Sigmoid colon (tissue), 6 donors: ENCODE measurements at regions not wholly inside any gene's neighbourhood (a gene's known extent, or its start where the extent isn't known, plus 50 kb on each side); places are given as distances from the start of the nearest gene placed in this dataset.

Experiments
- DNase-seq: peaks from one replicate; pipeline ENCODE4 v3.0.0-alpha.2; 2019
- H3K27ac ChIP-seq, 4 donors: fragments of 200-600 bp; sonication (generic); one replicate each; pipeline ENCODE4 v1.5.1; 2016 to 2019; ENCODE audit warnings: mild to moderate bottlenecking in 1 of 4
- H3K27me3 ChIP-seq, 3 donors: fragments of 200-600 bp; sonication (generic); one replicate each; pipeline ENCODE4 v1.5.1; 2019; ENCODE audit warnings: mild to moderate bottlenecking in 1 of 3
- H3K36me3 ChIP-seq, 4 donors: fragments of 200-600 bp; sonication (generic); one replicate each; pipeline ENCODE4 v1.5.1; 2016 to 2019
- H3K4me1 ChIP-seq, 4 donors: fragments of 200-600 bp; sonication (generic); one replicate each; pipeline ENCODE4 v1.5.1; 2017 to 2019
- H3K4me3 ChIP-seq, 4 donors: fragments of 200-600 bp; sonication (generic); one replicate each; pipeline ENCODE4 v1.5.1; 2017 to 2019; ENCODE audit warnings: mild to moderate bottlenecking in 2 of 4, moderate library complexity in 1 of 4
- H3K9me3 ChIP-seq, 4 donors: fragments of 200-600 bp in 3 of 4; sonication (generic) in 3 of 4; one replicate each; pipeline versions ENCODE4 v1.5.1 to v1.6.1; 2013 to 2019
- CTCF ChIP-seq, 4 experiments: fragments of 450-650 bp in 3 of 4; fragments of 200-600 bp in 1 of 4; IDR thresholded peaks; one replicate each; pipeline ENCODE4 v1.5.1; 2016 to 2019; ENCODE audit warnings: antibody characterized with exemption in 4 of 4, mild to moderate bottlenecking in 3 of 4, moderate library complexity in 2 of 4
- EP300 ChIP-seq, 4 donors: sonication (generic); formaldehyde crosslinking; IDR thresholded peaks; one replicate each; pipeline ENCODE4 v1.6.1; 2017; ENCODE audit warnings: antibody characterized with exemption in 4 of 4
- POLR2A ChIP-seq, 2 donors: fragments of 450-650 bp; IDR thresholded peaks; one replicate each; pipeline ENCODE4 v1.6.1; 2016; ENCODE audit warnings: antibody characterized with exemption in 2 of 2, mild to moderate bottlenecking in 2 of 2, moderate library complexity in 2 of 2
- POLR2AphosphoS5 ChIP-seq, 4 donors: sonication (generic); formaldehyde crosslinking; IDR thresholded peaks; one replicate each; pipeline ENCODE4 v1.6.1; 2017; ENCODE audit warnings: antibody characterized with exemption in 4 of 4
- WGBS, 2 donors: extraction: QIAGEN DNeasy Blood & Tissue Kit; methylation state at CpG; one replicate each; pipeline ENCODE4 v1.1.7; 2013; 5-methylcytosine and 5-hydroxymethylcytosine counted together
- intact Hi-C: fragments of 100-400 bp; cut with DNase I; formaldehyde crosslinking; loops from one replicate; pipeline ENCODE4 v1.15.1; 2023
- donor health status: healthy with polysubstance abuse.
- donor health status: healthy.

DNA sequence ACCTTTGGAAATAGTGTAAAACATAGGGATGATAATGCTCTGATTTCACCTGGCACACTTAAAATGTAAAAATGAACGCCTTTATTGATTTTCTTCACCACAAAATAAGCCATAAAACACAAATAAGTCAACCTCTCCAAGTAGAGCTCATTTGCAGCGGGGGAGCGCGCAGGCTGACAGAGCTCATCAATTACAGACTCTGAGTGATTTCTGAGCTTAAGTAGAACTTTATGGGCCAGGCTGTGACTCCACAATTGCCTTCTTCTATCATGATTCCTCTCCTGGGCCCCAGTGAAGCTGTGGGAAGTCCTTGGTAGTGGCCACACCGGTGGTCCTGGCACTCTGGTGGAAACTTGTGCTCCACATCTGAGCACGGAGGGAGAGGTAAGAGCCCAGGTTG is 789.0 kb upstream of the RAB6C start:
- WGBS, 2 donors = 87 to 88% methylated on average over 6 of the region's 6 CpGs
- no peak for DNase-seq
- Histone ChIP-seq H3K4me3 (no peak overlapping the region), H3K27ac (no peak overlapping the region), H3K36me3 (no peaks in the 10 kb centered on the region), H3K27me3 (no peaks in the 10 kb centered on the region), H3K4me1 (no peaks in the 10 kb centered on the region), H3K9me3 (no peaks in the 10 kb centered on the region)
- no peak for TF ChIP-seq CTCF (IDR thresholded peaks at IDR 0.05)
- intact Hi-C loops = no loop called here

GRCh38 chr2:129191530-129191929 is 787.9 kb upstream of the RAB6C start:
- no peak overlapping the region for H3K27ac ChIP-seq
- no peak overlapping the region for H3K4me3 ChIP-seq
- DNase-seq = no peak
- no peaks in the 10 kb centered on the region for H3K4me1 ChIP-seq
- H3K9me3 ChIP-seq = no peaks in the 10 kb centered on the region
- no peaks in the 10 kb centered on the region for H3K36me3 ChIP-seq
- intact Hi-C loops = no loop called here
- no peak for TF ChIP-seq POLR2A (IDR thresholded peaks at IDR 0.05)
- no peak for TF ChIP-seq CTCF (IDR thresholded peaks at IDR 0.05)
- no peak for TF ChIP-seq EP300 (IDR thresholded peaks at IDR 0.05)
- TF ChIP-seq POLR2AphosphoS5 (IDR thresholded peaks at IDR 0.05) = no peak
- no peaks in the 10 kb centered on the region for H3K27me3 ChIP-seq
- WGBS, 2 donors = 32 to 62% methylated on average over 4 of the region's 4 CpGs

GRCh38 chr2:129192117-129192516 is 787.3 kb upstream of the RAB6C start:
- Histone ChIP-seq H3K4me1 (no peaks in the 10 kb centered on the region), H3K27me3 (no peaks in the 10 kb centered on the region), H3K9me3 (no peaks in the 10 kb centered on the region), H3K36me3 (no peaks in the 10 kb centered on the region), H3K27ac (no peak overlapping the region), H3K4me3 (no peak overlapping the region)
- TF ChIP-seq EP300 (IDR thresholded peaks at IDR 0.05) (no peak), POLR2A (IDR thresholded peaks at IDR 0.05) (no peak)
- no peak for DNase-seq
- intact Hi-C loops = no loop called here
- WGBS, 2 donors = 88 to 93% methylated on average over 5 of the region's 5 CpGs

DNA sequence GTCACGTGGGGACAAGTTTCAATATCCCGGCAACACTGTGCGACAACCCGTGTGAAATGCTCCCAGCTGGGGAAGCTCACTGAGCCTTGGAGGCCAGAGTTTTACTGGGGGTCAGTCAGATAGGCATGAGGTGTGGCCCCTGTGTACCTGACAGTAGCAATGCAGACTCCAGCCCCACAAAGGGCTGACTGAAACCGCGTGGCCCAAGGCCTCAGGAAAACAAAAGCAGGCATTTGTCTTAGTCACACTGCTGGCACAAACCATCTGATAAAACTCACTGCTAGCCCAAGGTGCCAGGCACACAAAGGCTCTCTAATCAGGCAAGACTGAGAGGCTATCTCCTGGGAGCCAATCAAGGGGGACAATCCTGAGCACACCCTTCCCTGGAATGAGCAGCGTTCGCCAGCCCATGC is 786.6 kb upstream of the RAB6C start:
- DNase-seq = no peak

GRCh38 chr2:129193961-129194360 is 785.5 kb upstream of the RAB6C start:
- no peaks in the 10 kb centered on the region for H3K36me3 ChIP-seq
- intact Hi-C loops = no loop called here
- 71 to 72% methylated on average over 4 of the region's 4 CpGs for WGBS, 2 donors
- H3K4me1 ChIP-seq = no peaks in the 10 kb centered on the region
- H3K27ac ChIP-seq = no peak overlapping the region
- no peak overlapping the region for H3K4me3 ChIP-seq
- no peaks in the 10 kb centered on the region for H3K27me3 ChIP-seq
- TF ChIP-seq POLR2AphosphoS5 (IDR thresholded peaks at IDR 0.05) (no peak), CTCF (IDR thresholded peaks at IDR 0.05) (no peak)
- H3K9me3 ChIP-seq = no peaks in the 10 kb centered on the region
- no peak for DNase-seq

More for the DNA sequence above, 786.6 kb upstream of the RAB6C start:
- H3K27ac ChIP-seq = no peak overlapping the region
- no peak overlapping the region for H3K4me3 ChIP-seq
- TF ChIP-seq POLR2AphosphoS5 (IDR thresholded peaks at IDR 0.05) = no peak
- TF ChIP-seq CTCF (IDR thresholded peaks at IDR 0.05) = no peak
- TF ChIP-seq POLR2A (IDR thresholded peaks at IDR 0.05) = no peak
- TF ChIP-seq EP300 (IDR thresholded peaks at IDR 0.05) = no peak
- no peaks in the 10 kb centered on the region for H3K4me1 ChIP-seq
- no peaks in the 10 kb centered on the region for H3K36me3 ChIP-seq
- intact Hi-C loops = no loop called here
- no peaks in the 10 kb centered on the region for H3K27me3 ChIP-seq
- H3K9me3 ChIP-seq = no peaks in the 10 kb centered on the region
- 78 to 86% methylated on average over 8 of the region's 8 CpGs for WGBS, 2 donors
